ENCODE measurements at regions not wholly inside any gene's neighbourhood (a gene's known extent, or its start where the extent isn't known, plus 50 kb on each side); places are given as distances from the start of the nearest gene placed in this dataset.

- no peak for TF ChIP-seq CTCF (CRISPR knock-in tag; IDR thresholded peaks at IDR 0.05)
- no peak for TF ChIP-seq CREM (IDR thresholded peaks at IDR 0.05)
- no peak for TF ChIP-seq CREM (CRISPR knock-in tag; IDR thresholded peaks at IDR 0.05)
- no peak for TF ChIP-seq E2F1 (CRISPR knock-in tag; IDR thresholded peaks at IDR 0.05)
- TF ChIP-seq CERS6 (CRISPR knock-in tag; IDR thresholded peaks at IDR 0.05): no peak
- TF ChIP-seq RELA (CRISPR knock-in tag; IDR thresholded peaks at IDR 0.05): no peak
- no peak for TF ChIP-seq CREB1 (IDR thresholded peaks at IDR 0.05)
- TF ChIP-seq CREB1 (CRISPR knock-in tag; IDR thresholded peaks at IDR 0.05): no peak
Observed at GRCh38 chr6:146896062-146896813, 297.5 kb downstream of the ADGB start.
